ENCODE measurements at regions not wholly inside any gene's neighbourhood (a gene's known extent, or its start where the extent isn't known, plus 50 kb on each side); places are given as distances from the start of the nearest gene placed in this dataset.

DNA sequence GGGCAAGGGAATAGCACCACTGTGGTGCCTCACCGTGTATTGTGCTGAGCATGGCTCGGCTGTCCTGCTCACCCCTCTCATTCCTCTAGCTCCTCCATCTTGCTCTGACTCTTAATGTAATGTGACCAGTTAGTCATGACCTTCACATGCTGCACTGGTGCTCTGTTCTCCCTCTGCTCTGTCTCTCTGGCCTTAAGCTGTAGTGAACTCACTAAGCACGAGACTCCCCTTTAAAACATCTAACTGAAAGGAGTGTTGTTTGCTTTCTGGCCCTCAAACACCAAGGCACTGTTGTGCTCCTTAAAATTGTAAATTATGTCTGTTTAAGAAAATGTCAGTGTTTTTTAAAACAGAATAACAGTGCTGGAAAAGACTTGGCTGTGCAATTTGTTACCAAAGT lies 140.4 kb downstream of the HDGFL1 start:
- DNase-seq (ENCODE audit: low read depth, low spot score), result no peak
- no TSS peak for BruUV-seq (replicated peaks)
- ChIA-PET CTCF (interaction anchor here (1.6 kb wide), 1 partner anchor 18 kb away, joined by 3 read pairs; no protein-coding TSS in a partner anchor), POLR2A (no interaction called here)
- intact Hi-C loops (cut with micrococcal nuclease) (no loop called here), dilution Hi-C loops (cut with MboI; ENCODE audit: extremely low pct_ligation_motif_present, low sequenced_read_pairs) (no loop called here)
- no peaks in the 10 kb centered on the region for H3K36me3 ChIP-seq (ENCODE audit: control insufficient read depth in 2 of 2, extremely low read depth in 1 of 2, insufficient read depth in 2 of 2, low read length in 2 of 2)
- H3K4me2 ChIP-seq (ENCODE audit: insufficient read depth, low read length), result no peak overlapping the region
- no peaks in the 10 kb centered on the region for H3K27me3 ChIP-seq (ENCODE audit: control insufficient read depth in 2 of 2, insufficient read depth in 2 of 2, low read length in 2 of 2)
- peaks cover 2% of the 10 kb centered on the region for H3K9me1 ChIP-seq (replicated peaks; ENCODE audit: control insufficient read depth, extremely low read depth, insufficient read depth, low read length)
- no peaks in the 10 kb centered on the region for H4K20me1 ChIP-seq (replicated peaks; ENCODE audit: control insufficient read depth, extremely low read depth, insufficient read depth, low read length)
- no peak overlapping the region for H3K9ac ChIP-seq (replicated peaks; ENCODE audit: extremely low read depth, insufficient read depth, low read length)
- FAIRE-seq, result no peak
- no peak for TF ChIP-seq MYC (IDR thresholded peaks at IDR 0.05; ENCODE audit: low read depth, low read length)
- TF ChIP-seq JUN (IDR thresholded peaks at IDR 0.05; ENCODE audit: borderline replicate concordance, insufficient read depth, insufficient read length, low read depth), result no peak
- no peak for TF ChIP-seq EZH2 (IDR thresholded peaks at IDR 0.05; ENCODE audit: borderline replicate concordance, low read depth, low read length, severe bottlenecking)
- TF ChIP-seq, protein P1, sequence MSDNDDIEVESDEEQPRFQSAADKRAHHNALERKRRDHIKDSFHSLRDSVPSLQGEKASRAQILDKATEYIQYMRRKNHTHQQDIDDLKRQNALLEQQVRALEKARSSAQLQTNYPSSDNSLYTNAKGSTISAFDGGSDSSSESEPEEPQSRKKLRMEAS (IDR thresholded peaks at IDR 0.05; ENCODE audit: insufficient read depth, insufficient read length), result no peak
- TF ChIP-seq GATA2 (IDR thresholded peaks at IDR 0.05; ENCODE audit: insufficient read depth, insufficient read length, low read depth, low read length), result no peak
- TF ChIP-seq POLR2AphosphoS5 (IDR thresholded peaks at IDR 0.05; ENCODE audit: insufficient read depth, low read depth, low read length), result no peak
- TF ChIP-seq, protein P2, sequence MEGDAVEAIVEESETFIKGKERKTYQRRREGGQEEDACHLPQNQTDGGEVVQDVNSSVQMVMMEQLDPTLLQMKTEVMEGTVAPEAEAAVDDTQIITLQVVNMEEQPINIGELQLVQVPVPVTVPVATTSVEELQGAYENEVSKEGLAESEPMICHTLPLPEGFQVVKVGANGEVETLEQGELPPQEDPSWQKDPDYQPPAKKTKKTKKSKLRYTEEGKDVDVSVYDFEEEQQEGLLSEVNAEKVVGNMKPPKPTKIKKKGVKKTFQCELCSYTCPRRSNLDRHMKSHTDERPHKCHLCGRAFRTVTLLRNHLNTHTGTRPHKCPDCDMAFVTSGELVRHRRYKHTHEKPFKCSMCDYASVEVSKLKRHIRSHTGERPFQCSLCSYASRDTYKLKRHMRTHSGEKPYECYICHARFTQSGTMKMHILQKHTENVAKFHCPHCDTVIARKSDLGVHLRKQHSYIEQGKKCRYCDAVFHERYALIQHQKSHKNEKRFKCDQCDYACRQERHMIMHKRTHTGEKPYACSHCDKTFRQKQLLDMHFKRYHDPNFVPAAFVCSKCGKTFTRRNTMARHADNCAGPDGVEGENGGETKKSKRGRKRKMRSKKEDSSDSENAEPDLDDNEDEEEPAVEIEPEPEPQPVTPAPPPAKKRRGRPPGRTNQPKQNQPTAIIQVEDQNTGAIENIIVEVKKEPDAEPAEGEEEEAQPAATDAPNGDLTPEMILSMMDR (IDR thresholded peaks at IDR 0.05; ENCODE audit: extremely low read depth in 1 of 2, insufficient read depth in 1 of 2, low read depth in 1 of 2, low read length in 2 of 2), result no peak
- no peak for TF ChIP-seq POLR2A (IDR thresholded peaks at IDR 0.05; ENCODE audit: low read depth, low read length)
- TF ChIP-seq FOS (IDR thresholded peaks at IDR 0.05; ENCODE audit: borderline replicate concordance, insufficient read depth, low read length), result no peak
- no peaks in the 10 kb centered on the region for H3K79me2 ChIP-seq (ENCODE audit: control insufficient read depth, insufficient read depth, low read length)
- no peaks in the 10 kb centered on the region for H3K9me3 ChIP-seq (replicated peaks; ENCODE audit: control insufficient read depth, insufficient read depth, low read length)
- no peak overlapping the region for H3K27ac ChIP-seq (ENCODE audit: insufficient read depth, low read depth, low read length)
- H2AFZ ChIP-seq (ENCODE audit: low read depth, low read length), result no peak overlapping the region
- H3K4me1 ChIP-seq (ENCODE audit: control insufficient read depth, extremely low read depth, insufficient read depth, low read length), result no peaks in the 10 kb centered on the region
- no peak overlapping the region for H3K4me3 ChIP-seq (replicated peaks in 1 of 3; ENCODE audit: insufficient read depth in 1 of 3, low read depth in 1 of 3, low read length in 3 of 3)
